Stomach (tissue), 4 donors: ENCODE measurements at regions not wholly inside any gene's neighbourhood (a gene's known extent, or its start where the extent isn't known, plus 50 kb on each side); places are given as distances from the start of the nearest gene placed in this dataset.

Experiments
- CTCF ChIP-seq, 7 experiments: fragments of 450-650 bp in 4 of 7; fragments of 200-600 bp in 3 of 7; sonication (generic) in 3 of 7; IDR thresholded peaks; one replicate each; pipeline ENCODE4 v1.5.1; 2016 to 2019; ENCODE audit warnings: antibody characterized with exemption in 7 of 7, control low read depth in 2 of 7, mild to moderate bottlenecking in 1 of 7
- POLR2A ChIP-seq, 4 donors: fragments of 450-650 bp; IDR thresholded peaks; one replicate each; pipeline ENCODE4 v1.6.1; 2016; ENCODE audit warnings: antibody characterized with exemption in 4 of 4, control low read depth in 2 of 4, mild to moderate bottlenecking in 1 of 4, moderate library complexity in 1 of 4
- POLR2AphosphoS5 ChIP-seq, 3 donors: sonication (generic); formaldehyde crosslinking; IDR thresholded peaks; one replicate each; pipeline ENCODE4 v1.6.1; 2016; ENCODE audit warnings: antibody characterized with exemption in 3 of 3

- no peak for TF ChIP-seq CTCF (IDR thresholded peaks at IDR 0.05)
- TF ChIP-seq POLR2A (IDR thresholded peaks at IDR 0.05), result no peak
- TF ChIP-seq POLR2AphosphoS5 (IDR thresholded peaks at IDR 0.05), result no peak
Measured at GRCh38 chr13:57992416-57992815, 360.9 kb downstream of the PCDH17 start.
